Immature natural killer cell (primary cell): ENCODE measurements at regions not wholly inside any gene's neighbourhood (a gene's known extent, or its start where the extent isn't known, plus 50 kb on each side); places are given as distances from the start of the nearest gene placed in this dataset.

Experiments used
- DNase-seq, 3 donors: peaks; one replicate each; pipeline ENCODE4 v3.0.0; 2022; ENCODE audit warnings: mixed read lengths in 1 of 3
- H3K27ac Mint-ChIP-seq, 6 donors: one replicate each; pipeline ENCODE4 v1.8.0; 2020; ENCODE audit warnings: mixed read lengths in 6 of 6, mild to moderate bottlenecking in 5 of 6, inconsistent platforms in 4 of 6, moderate library complexity in 3 of 6
- H3K27me3 Mint-ChIP-seq, 3 donors: one replicate each; pipeline ENCODE4 v1.8.0; 2020 to 2021; ENCODE audit warnings: low read depth in 3 of 3, mild to moderate bottlenecking in 3 of 3, mixed read lengths in 3 of 3, moderate library complexity in 3 of 3, inconsistent platforms in 1 of 3
- H3K36me3 Mint-ChIP-seq, 3 donors: one replicate each; pipeline ENCODE4 v1.8.0; 2020; ENCODE audit warnings: mixed read lengths in 3 of 3, inconsistent platforms in 2 of 3, mild to moderate bottlenecking in 2 of 3
- H3K4me1 Mint-ChIP-seq, 2 donors: one replicate each; pipeline ENCODE4 v1.8.0; 2020; ENCODE audit warnings: inconsistent platforms in 2 of 2, mild to moderate bottlenecking in 2 of 2, mixed read lengths in 2 of 2, moderate library complexity in 1 of 2
- H3K4me3 Mint-ChIP-seq, 5 donors: one replicate each; pipeline ENCODE4 v1.8.0; 2020; ENCODE audit warnings: mild to moderate bottlenecking in 5 of 5, mixed read lengths in 5 of 5, inconsistent platforms in 3 of 5, moderate library complexity in 3 of 5
- H3K9me3 Mint-ChIP-seq, 6 donors: one replicate each; pipeline ENCODE4 v1.8.0; 2020; ENCODE audit warnings: mild to moderate bottlenecking in 6 of 6, mixed read lengths in 6 of 6, inconsistent platforms in 4 of 6, moderate library complexity in 3 of 6

GRCh38 chr17:72046178-72046577 lies 74.6 kb upstream of the SOX9 start:
- no peak overlapping the region for H3K4me3 Mint-ChIP-seq
- DNase-seq = no peak
- peaks cover 0 to 15% (median 4%) of the 10 kb centered on the region in 6 donors for H3K9me3 Mint-ChIP-seq
- peaks cover 0 to 7% (median 4%) of the 10 kb centered on the region in 3 donors for H3K27me3 Mint-ChIP-seq
- peaks cover 0 to 3% (median 0%) of the 10 kb centered on the region in 3 donors for H3K36me3 Mint-ChIP-seq
- no peak overlapping the region for H3K27ac Mint-ChIP-seq
- no peaks in the 10 kb centered on the region for H3K4me1 Mint-ChIP-seq

GRCh38 chr17:72046643-72047612 lies 73.9 kb upstream of the SOX9 start:
- no peaks in the 10 kb centered on the region for H3K4me1 Mint-ChIP-seq
- H3K27me3 Mint-ChIP-seq = peaks cover 0 to 7% (median 2%) of the 10 kb centered on the region in 3 donors
- H3K27ac Mint-ChIP-seq = no peak overlapping the region

GRCh38 chr17:72049914-72050313 lies 70.9 kb upstream of the SOX9 start:
- no peaks in the 10 kb centered on the region for H3K4me1 Mint-ChIP-seq
- no peak overlapping the region for H3K27ac Mint-ChIP-seq
- DNase-seq = no peak
- H3K4me3 Mint-ChIP-seq = no peak overlapping the region
- peaks cover 0 to 5% (median 2%) of the 10 kb centered on the region in 3 donors for H3K27me3 Mint-ChIP-seq
- peaks cover 0 to 10% (median 4%) of the 10 kb centered on the region in 6 donors for H3K9me3 Mint-ChIP-seq
- peaks cover 0 to 3% (median 0%) of the 10 kb centered on the region in 3 donors for H3K36me3 Mint-ChIP-seq

More at GRCh38 chr17:72046643-72047612, 73.9 kb upstream of the SOX9 start:
- H3K36me3 Mint-ChIP-seq = peaks cover 0 to 3% (median 0%) of the 10 kb centered on the region in 3 donors
- DNase-seq = no peak
- H3K4me3 Mint-ChIP-seq = no peak overlapping the region
- H3K9me3 Mint-ChIP-seq = peaks cover 0 to 12% (median 4%) of the 10 kb centered on the region in 6 donors

GRCh38 chr17:72053036-72053435 lies 67.8 kb upstream of the SOX9 start:
- H3K4me3 Mint-ChIP-seq = no peak overlapping the region
- H3K27ac Mint-ChIP-seq = no peak overlapping the region
- H3K9me3 Mint-ChIP-seq = peaks cover 0 to 10% (median 3%) of the 10 kb centered on the region in 6 donors
- H3K27me3 Mint-ChIP-seq = peaks cover 0 to 2% (median under 1%) of the 10 kb centered on the region in 3 donors
- no peak for DNase-seq
- H3K4me1 Mint-ChIP-seq = no peaks in the 10 kb centered on the region
- H3K36me3 Mint-ChIP-seq = peaks cover 0 to 3% (median 0%) of the 10 kb centered on the region in 3 donors

- H3K4me3 Mint-ChIP-seq = no peak overlapping the region
- peaks cover 0 to 3% (median 0%) of the 10 kb centered on the region in 3 donors for H3K36me3 Mint-ChIP-seq
- no peak for DNase-seq
- no peaks in the 10 kb centered on the region for H3K4me1 Mint-ChIP-seq
- H3K27me3 Mint-ChIP-seq = peaks cover 0 to 2% (median 0%) of the 10 kb centered on the region in 3 donors
- H3K9me3 Mint-ChIP-seq = peaks cover 0 to 10% (median 3%) of the 10 kb centered on the region in 6 donors
- no peak overlapping the region for H3K27ac Mint-ChIP-seq
Measured at GRCh38 chr17:72053449-72053848, 67.4 kb upstream of the SOX9 start.

- H3K9me3 Mint-ChIP-seq = peaks cover 0 to 5% (median 3%) of the 10 kb centered on the region in 6 donors
- no peak overlapping the region for H3K4me3 Mint-ChIP-seq
- H3K27me3 Mint-ChIP-seq = peaks cover 0 to 2% (median 0%) of the 10 kb centered on the region in 3 donors
Measured at GRCh38 chr17:72056155-72056554, 64.7 kb upstream of the SOX9 start.

GRCh38 chr17:72056727-72057290 lies 64.0 kb upstream of the SOX9 start:
- no peaks in the 10 kb centered on the region for H3K4me1 Mint-ChIP-seq
- no peak overlapping the region for H3K4me3 Mint-ChIP-seq
- no peaks in the 10 kb centered on the region for H3K36me3 Mint-ChIP-seq
- H3K27ac Mint-ChIP-seq = no peak overlapping the region
- H3K9me3 Mint-ChIP-seq = peaks cover 0 to 5% (median under 1%) of the 10 kb centered on the region in 6 donors
- peaks cover 0 to 2% (median 0%) of the 10 kb centered on the region in 3 donors for H3K27me3 Mint-ChIP-seq
- no peak for DNase-seq

More at GRCh38 chr17:72056155-72056554, 64.7 kb upstream of the SOX9 start:
- Mint-ChIP-seq H3K36me3 (no peaks in the 10 kb centered on the region), H3K4me1 (no peaks in the 10 kb centered on the region), H3K27ac (no peak overlapping the region)
- DNase-seq = no peak

- H3K9me3 Mint-ChIP-seq = peaks cover 0 to 4% (median under 1%) of the 10 kb centered on the region in 6 donors
- no peaks in the 10 kb centered on the region for H3K36me3 Mint-ChIP-seq
- DNase-seq = no peak
- H3K4me3 Mint-ChIP-seq = no peak overlapping the region
- peaks cover 0 to 2% (median 0%) of the 10 kb centered on the region in 3 donors for H3K27me3 Mint-ChIP-seq
- H3K27ac Mint-ChIP-seq = no peak overlapping the region
- no peaks in the 10 kb centered on the region for H3K4me1 Mint-ChIP-seq
Measured at GRCh38 chr17:72060084-72060483, 60.7 kb upstream of the SOX9 start.

- Mint-ChIP-seq H3K36me3 (no peaks in the 10 kb centered on the region), H3K27me3 (peaks cover 0 to 2% (median 0%) of the 10 kb centered on the region in 3 donors), H3K4me3 (no peak overlapping the region), H3K4me1 (no peaks in the 10 kb centered on the region), H3K27ac (no peak overlapping the region), H3K9me3 (peaks cover 0 to 5% (median 4%) of the 10 kb centered on the region in 6 donors)
- no peak for DNase-seq
Measured at GRCh38 chr17:72063262-72063661, 57.6 kb upstream of the SOX9 start.

- Mint-ChIP-seq H3K4me1 (no peaks in the 10 kb centered on the region), H3K9me3 (peaks cover 0 to 5% (median 4%) of the 10 kb centered on the region in 6 donors), H3K27me3 (peaks cover 0 to 2% (median 0%) of the 10 kb centered on the region in 3 donors), H3K36me3 (no peaks in the 10 kb centered on the region), H3K27ac (no peak overlapping the region), H3K4me3 (no peak overlapping the region)
- DNase-seq = no peak
Measured at GRCh38 chr17:72063756-72064450, 56.9 kb upstream of the SOX9 start.

- no peak for DNase-seq
- H3K36me3 Mint-ChIP-seq = peaks cover 0 to 2% (median 0%) of the 10 kb centered on the region in 3 donors
- H3K4me3 Mint-ChIP-seq = no peak overlapping the region
- peaks cover 0 to 2% (median 0%) of the 10 kb centered on the region in 3 donors for H3K27me3 Mint-ChIP-seq
- no peak overlapping the region for H3K27ac Mint-ChIP-seq
- no peaks in the 10 kb centered on the region for H3K4me1 Mint-ChIP-seq
- H3K9me3 Mint-ChIP-seq = peaks cover 0 to 5% (median 3%) of the 10 kb centered on the region in 6 donors
Measured at GRCh38 chr17:72064606-72065193, 56.1 kb upstream of the SOX9 start.

GRCh38 chr17:72065556-72065955 lies 55.3 kb upstream of the SOX9 start:
- Mint-ChIP-seq H3K27ac (no peak overlapping the region), H3K9me3 (peaks cover 0 to 5% (median 2%) of the 10 kb centered on the region in 6 donors), H3K36me3 (peaks cover 0 to 2% (median 0%) of the 10 kb centered on the region in 3 donors), H3K27me3 (peaks cover 0 to 2% (median 0%) of the 10 kb centered on the region in 3 donors), H3K4me1 (no peaks in the 10 kb centered on the region), H3K4me3 (no peak overlapping the region)
- no peak for DNase-seq

- Mint-ChIP-seq H3K36me3 (peaks cover 0 to 2% (median 0%) of the 10 kb centered on the region in 3 donors), H3K27me3 (peaks cover 0 to 2% (median 0%) of the 10 kb centered on the region in 3 donors), H3K4me1 (no peaks in the 10 kb centered on the region), H3K4me3 (no peak overlapping the region), H3K27ac (no peak overlapping the region), H3K9me3 (peaks cover 0 to 5% (median 2%) of the 10 kb centered on the region in 6 donors)
- DNase-seq = no peak
Measured at GRCh38 chr17:72068643-72069042, 52.2 kb upstream of the SOX9 start.
